HCT116 (cell line): ENCODE measurements at regions not wholly inside any gene's neighbourhood (a gene's known extent, or its start where the extent isn't known, plus 50 kb on each side); places are given as distances from the start of the nearest gene placed in this dataset.
A peak's percentile ranks its signal among the peaks of the same experiment; 100 is the strongest.

Source experiments
- ATAC-seq: fragments of 200-7000 bp; cut with Tn5 transposase; 2 replicates; pipeline ENCODE4 v1.9.1; 2020; ENCODE audit warnings: mild to moderate bottlenecking, moderate library complexity
- BruUV-seq: library from RNA; stranded (reverse); fragments of 400-500 nt; replicated peaks from 2 replicates; lab custom pipeline; 2021; lab: Mats Ljungman, UMichigan
- CTCF ChIA-PET: fragments of 300-600 bp; sonication (Branson Sonifier 250); formaldehyde crosslinking; loops from one replicate; lab custom pipeline; 2021; ENCODE audit warnings: antibody characterized with exemption; lab: Charles Lee
- POLR2A ChIA-PET: fragments of 300-600, 350-600 bp; sonication (Branson Sonifier 250); formaldehyde crosslinking; loops from one replicate; lab custom pipeline; 2021; ENCODE audit warnings: antibody characterized with exemption; lab: Charles Lee
- RAD21 ChIA-PET, 2 experiments: fragments of 300-600 bp; sonication (Branson Sonifier 250); formaldehyde crosslinking; loops; one replicate each; lab custom pipeline; 2023; ENCODE audit warnings: low total read pairs in 2 of 2; ENCODE audit not compliant: uncharacterized antibody in 2 of 2, unreplicated experiment in 2 of 2, low non-redundant PET in 1 of 2; lab: Charles Lee
- DNase-seq: peaks from one replicate; pipeline ENCODE4 v3.0.0-alpha.2; 2010; ENCODE audit warnings: low read depth, low spot score
- H2AFZ ChIP-seq: fragments of 200-600 bp; shearing (Covaris generic), sonication (generic); 2 replicates; pipeline ENCODE4 v1.6.1; 2017; ENCODE audit warnings: low read depth, mixed run types, mixed read lengths, antibody characterized with exemption, low read length; ENCODE audit not compliant: poor library complexity, severe bottlenecking
- H3K27ac ChIP-seq: 2 replicates; pipeline ENCODE4 v1.5.1; 2012; ENCODE audit warnings: low read depth, low read length
- H3K27me3 ChIP-seq: fragments of 200-600 bp; sonication (generic); 2 replicates; pipeline ENCODE4 v1.6.1; 2016; ENCODE audit warnings: mixed run types, low read length, mixed read lengths; ENCODE audit not compliant: insufficient read depth
- H3K36me3 ChIP-seq, 2 experiments: fragments of 200-500 bp in 1 of 2; fragments of 200-600 bp in 1 of 2; sonication (Bioruptor generic) in 1 of 2; sonication (generic) in 1 of 2; 2 replicates each; pipeline versions ENCODE4 v1.5.1 to v1.6.1; 2014 to 2016; ENCODE audit warnings: low read length in 2 of 2, inconsistent platforms in 1 of 2, mixed read lengths in 1 of 2, mixed run types in 1 of 2; ENCODE audit not compliant: insufficient read depth in 2 of 2, control insufficient read depth in 1 of 2
- H3K4me1 ChIP-seq, 2 experiments: fragments of 200-600 bp in 1 of 2; sonication (generic) in 1 of 2; 2 replicates each; pipeline versions ENCODE4 v1.5.1 to v1.6.1; 2012 to 2017; ENCODE audit warnings: low read length in 2 of 2, inconsistent platforms in 1 of 2, mild to moderate bottlenecking in 1 of 2, mixed read lengths in 1 of 2, mixed run types in 1 of 2, moderate library complexity in 1 of 2; ENCODE audit not compliant: insufficient read depth in 2 of 2, control insufficient read depth in 1 of 2
- H3K4me2 ChIP-seq: fragments of 200-600 bp; sonication (generic); 2 replicates; pipeline ENCODE4 v1.6.1; 2017; ENCODE audit warnings: mixed run types, low read length, mixed read lengths
- H3K4me3 ChIP-seq, 2 experiments: fragments of 200-600 bp in 1 of 2; sonication (generic) in 1 of 2; replicated peaks in 1 of 2; 2 replicates each; pipeline ENCODE4 v1.5.1; 2011 to 2016; ENCODE audit warnings: low read length in 2 of 2, control low read depth in 1 of 2, low read depth in 1 of 2, mild to moderate bottlenecking in 1 of 2, mixed read lengths in 1 of 2, mixed run types in 1 of 2
- H3K79me2 ChIP-seq: fragments of 200-600 bp; sonication (generic); 2 replicates; pipeline ENCODE4 v1.6.1; 2017; ENCODE audit warnings: mild to moderate bottlenecking, mixed run types, low read length, moderate library complexity, mixed read lengths; ENCODE audit not compliant: insufficient read depth
- H3K9ac ChIP-seq: fragments of 200-600 bp; sonication (generic); 2 replicates; pipeline ENCODE4 v1.6.1; 2016; ENCODE audit warnings: low read length, mixed read lengths
- H3K9me2 ChIP-seq: fragments of 200-600 bp; sonication (generic), shearing (Covaris generic); 2 replicates; pipeline ENCODE4 v1.6.1; 2017; ENCODE audit warnings: mixed run types, mild to moderate bottlenecking, moderate library complexity; ENCODE audit not compliant: insufficient read depth
- H3K9me3 ChIP-seq, 2 experiments: fragments of 200-500 bp in 1 of 2; fragments of 200-600 bp in 1 of 2; sonication (Bioruptor generic) in 1 of 2; sonication (generic) in 1 of 2; 2 replicates each; pipeline ENCODE4 v1.6.1; 2014 to 2017; ENCODE audit warnings: low read length in 2 of 2, mixed read lengths in 2 of 2, inconsistent platforms in 1 of 2, low read depth in 1 of 2, mild to moderate bottlenecking in 1 of 2, mixed run types in 1 of 2, moderate library complexity in 1 of 2; ENCODE audit not compliant: control insufficient read depth in 1 of 2, insufficient read depth in 1 of 2
- H4K20me1 ChIP-seq: fragments of 200-600 bp; sonication (generic), shearing (Covaris generic); 2 replicates; pipeline ENCODE4 v1.6.1; 2017; ENCODE audit warnings: mixed run types, mild to moderate bottlenecking, moderate library complexity; ENCODE audit not compliant: insufficient read depth
- ATF3 ChIP-seq: IDR thresholded peaks from 2 replicates; pipeline ENCODE4 v1.6.1; 2012
- EZH2phosphoT487 ChIP-seq: fragments of 200-600 bp; IDR thresholded peaks from 2 replicates; pipeline ENCODE4 v1.6.1; 2018; ENCODE audit warnings: antibody characterized with exemption, borderline replicate concordance
- FOSL1 ChIP-seq: IDR thresholded peaks from 2 replicates; pipeline ENCODE4 v1.6.1; 2012; ENCODE audit warnings: low read depth
- JUND ChIP-seq: IDR thresholded peaks from 2 replicates; pipeline ENCODE4 v1.6.1; 2012
- RAD21 ChIP-seq: IDR thresholded peaks from 2 replicates; pipeline ENCODE4 v1.6.1; 2012; ENCODE audit warnings: low read depth, mild to moderate bottlenecking
- TCF7L2 ChIP-seq: IDR thresholded peaks from 2 replicates; pipeline ENCODE4 v1.7.0; 2011; ENCODE audit warnings: borderline replicate concordance, inconsistent platforms; ENCODE audit not compliant: insufficient read depth, insufficient read length; ENCODE audit errors: extremely low read depth
- ZNF274 ChIP-seq: fragments of 200-500 bp; sonication (Bioruptor generic); IDR thresholded peaks from 2 replicates; pipeline ENCODE4 v1.6.1; 2014; ENCODE audit warnings: mild to moderate bottlenecking, low read depth, low read length, inconsistent platforms
- intact Hi-C: fragments of 100-400 bp; cut with micrococcal nuclease; formaldehyde crosslinking; loops from 2 replicates; pipeline ENCODE4 v1.10.0; 2022
- TF ChIP-seq, protein P1 (sequence below): IDR thresholded peaks from 2 replicates; pipeline ENCODE4 v1.6.1; 2011; ENCODE audit warnings: mild to moderate bottlenecking, low read length, moderate library complexity; ENCODE audit not compliant: insufficient replicate concordance; ENCODE audit errors: extremely low read depth
- TF ChIP-seq, protein P2 (sequence below), 3 experiments: fragments of 200-600 bp in 1 of 3; sonication (generic) in 1 of 3; IDR thresholded peaks in 2 of 3; conservative IDR thresholded peaks in 1 of 3; 2 replicates each; pipeline ENCODE4 v1.5.1; 2012 to 2017; ENCODE audit warnings: low read depth in 2 of 3, low read length in 2 of 3, antibody characterized with exemption in 1 of 3, borderline replicate concordance in 1 of 3, control low read depth in 1 of 3, mild to moderate bottlenecking in 1 of 3, mixed read lengths in 1 of 3, mixed run types in 1 of 3, moderate library complexity in 1 of 3; ENCODE audit not compliant: insufficient read depth in 1 of 3

DNA sequence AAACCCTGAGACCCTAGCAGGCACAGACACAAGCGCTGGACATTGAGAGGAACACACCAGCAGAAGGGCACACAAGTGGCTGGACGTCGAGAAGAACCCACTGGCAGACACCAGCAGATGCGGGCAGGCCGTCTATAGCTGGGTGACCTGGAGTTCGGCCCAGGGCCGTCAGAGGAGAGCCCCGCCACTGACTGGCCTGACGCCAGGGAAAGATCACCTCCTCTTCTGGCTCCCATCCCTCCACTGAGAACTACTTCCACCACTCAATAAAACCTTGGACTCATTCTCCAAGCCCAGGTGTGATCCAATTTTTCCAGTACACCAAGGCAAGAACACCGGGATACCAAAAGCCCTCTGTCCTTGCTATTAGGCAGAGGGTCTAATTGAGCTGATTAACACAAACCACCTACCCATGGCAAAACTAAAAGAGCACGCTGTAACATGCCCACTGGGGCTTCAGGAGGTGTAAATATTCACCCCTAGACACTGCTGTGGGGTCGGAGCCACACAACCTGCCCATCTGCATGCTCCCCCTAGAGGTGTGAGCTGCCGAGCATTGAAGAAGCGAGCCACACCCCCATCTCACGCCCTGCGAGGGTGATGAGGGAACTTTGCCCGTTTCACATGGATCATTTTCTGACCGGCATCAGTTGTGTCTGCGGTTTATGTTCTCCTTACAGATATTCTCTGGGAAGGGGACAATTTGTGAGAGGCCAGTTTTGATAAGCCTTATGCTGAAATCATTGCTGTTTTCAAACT lies 104.8 kb downstream of the HLX start (continued):
- TF ChIP-seq ZNF274 = no peak

GRCh38 chr1:220990427-220991339 lies 111.4 kb downstream of the HLX start:
- DNase-seq = peak; percentile 12
- intact Hi-C loops = no loop called here
- no peaks in the 10 kb centered on the region for H3K4me1 ChIP-seq
- ChIA-PET RAD21 (no interaction called here), POLR2A (no interaction called here), CTCF (no interaction called here)
- BruUV-seq = no TSS peak
- TF ChIP-seq EZH2phosphoT487 = no peak
- peak; percentile 9; the same call in 1 of the 2 replicates for TF ChIP-seq RAD21
- TF ChIP-seq ZNF274 = no peak
- peak; percentile 30; the same call in 1 of the 2 replicates for TF ChIP-seq JUND
- TF ChIP-seq, protein P1, sequence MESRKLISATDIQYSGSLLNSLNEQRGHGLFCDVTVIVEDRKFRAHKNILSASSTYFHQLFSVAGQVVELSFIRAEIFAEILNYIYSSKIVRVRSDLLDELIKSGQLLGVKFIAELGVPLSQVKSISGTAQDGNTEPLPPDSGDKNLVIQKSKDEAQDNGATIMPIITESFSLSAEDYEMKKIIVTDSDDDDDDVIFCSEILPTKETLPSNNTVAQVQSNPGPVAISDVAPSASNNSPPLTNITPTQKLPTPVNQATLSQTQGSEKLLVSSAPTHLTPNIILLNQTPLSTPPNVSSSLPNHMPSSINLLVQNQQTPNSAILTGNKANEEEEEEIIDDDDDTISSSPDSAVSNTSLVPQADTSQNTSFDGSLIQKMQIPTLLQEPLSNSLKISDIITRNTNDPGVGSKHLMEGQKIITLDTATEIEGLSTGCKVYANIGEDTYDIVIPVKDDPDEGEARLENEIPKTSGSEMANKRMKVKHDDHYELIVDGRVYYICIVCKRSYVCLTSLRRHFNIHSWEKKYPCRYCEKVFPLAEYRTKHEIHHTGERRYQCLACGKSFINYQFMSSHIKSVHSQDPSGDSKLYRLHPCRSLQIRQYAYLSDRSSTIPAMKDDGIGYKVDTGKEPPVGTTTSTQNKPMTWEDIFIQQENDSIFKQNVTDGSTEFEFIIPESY = no peak
- TF ChIP-seq FOSL1 = peak; percentile 41; the same call in 1 of the 2 replicates
- TF ChIP-seq, protein P2, sequence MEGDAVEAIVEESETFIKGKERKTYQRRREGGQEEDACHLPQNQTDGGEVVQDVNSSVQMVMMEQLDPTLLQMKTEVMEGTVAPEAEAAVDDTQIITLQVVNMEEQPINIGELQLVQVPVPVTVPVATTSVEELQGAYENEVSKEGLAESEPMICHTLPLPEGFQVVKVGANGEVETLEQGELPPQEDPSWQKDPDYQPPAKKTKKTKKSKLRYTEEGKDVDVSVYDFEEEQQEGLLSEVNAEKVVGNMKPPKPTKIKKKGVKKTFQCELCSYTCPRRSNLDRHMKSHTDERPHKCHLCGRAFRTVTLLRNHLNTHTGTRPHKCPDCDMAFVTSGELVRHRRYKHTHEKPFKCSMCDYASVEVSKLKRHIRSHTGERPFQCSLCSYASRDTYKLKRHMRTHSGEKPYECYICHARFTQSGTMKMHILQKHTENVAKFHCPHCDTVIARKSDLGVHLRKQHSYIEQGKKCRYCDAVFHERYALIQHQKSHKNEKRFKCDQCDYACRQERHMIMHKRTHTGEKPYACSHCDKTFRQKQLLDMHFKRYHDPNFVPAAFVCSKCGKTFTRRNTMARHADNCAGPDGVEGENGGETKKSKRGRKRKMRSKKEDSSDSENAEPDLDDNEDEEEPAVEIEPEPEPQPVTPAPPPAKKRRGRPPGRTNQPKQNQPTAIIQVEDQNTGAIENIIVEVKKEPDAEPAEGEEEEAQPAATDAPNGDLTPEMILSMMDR (IDR thresholded peaks at IDR 0.05 in 2 of 3, conservative IDR thresholded peaks at IDR 0.05 in 1 of 3; ENCODE audit: borderline replicate concordance in 1 of 3, insufficient read depth in 1 of 3, low read depth in 2 of 3, low read length in 2 of 3) = peak in 1 of 3 experiments; percentile 27; a peak in 1 of 6 replicates
- no peak for TF ChIP-seq ATF3
- TF ChIP-seq TCF7L2 = no peak
- H3K9me3 ChIP-seq = no peaks in the 10 kb centered on the region
- H3K79me2 ChIP-seq = no peaks in the 10 kb centered on the region
- H3K9me2 ChIP-seq = no peaks in the 10 kb centered on the region
- no peak overlapping the region for H3K27ac ChIP-seq
- no peak overlapping the region for H2AFZ ChIP-seq
- peak; percentile 81 for ATAC-seq
- no peaks in the 10 kb centered on the region for H4K20me1 ChIP-seq
- no peaks in the 10 kb centered on the region for H3K36me3 ChIP-seq
- H3K4me3 ChIP-seq = no peak overlapping the region
- no peak overlapping the region for H3K9ac ChIP-seq
- no peak overlapping the region for H3K4me2 ChIP-seq
- H3K27me3 ChIP-seq = peaks cover 7% of the 10 kb centered on the region; the same call in 1 of the 2 replicates
